Activated CD8-positive, alpha-beta T cell treated with anti-CD3 and anti-CD28 coated beads, Interleukin-2, amount 10 ng/mL, durations not matched to agents 7 days and 5 days (primary cell): ENCODE measurements at regions not wholly inside any gene's neighbourhood (a gene's known extent, or its start where the extent isn't known, plus 50 kb on each side); places are given as distances from the start of the nearest gene placed in this dataset.
"Not testable (repeated sequence)": the region's sequence is repeated elsewhere in the genome, so short reads cannot be mapped to it uniquely, and the experiment has no call there.

Source experiments
- ATAC-seq: fragments of 150-1000 bp; cut with Tn5 transposase; one replicate; pipeline ENCODE4 v1.10.0; 2021; ENCODE audit warnings: moderate library complexity
- CTCF ChIA-PET: fragments of 350-600 bp; sonication (Branson Sonifier 250); formaldehyde crosslinking; loops from one replicate; lab custom pipeline; 2021; ENCODE audit warnings: antibody characterized with exemption; lab: Charles Lee
- POLR2A ChIA-PET: fragments of 350-600 bp; sonication (Branson Sonifier 250); formaldehyde crosslinking; loops from one replicate; lab custom pipeline; 2021; ENCODE audit warnings: antibody characterized with exemption; lab: Charles Lee
- DNase-seq: peaks from one replicate; pipeline ENCODE4 v3.0.0-alpha.2; 2020
- H3K27ac Mint-ChIP-seq: one replicate; pipeline ENCODE4 v1.8.0; 2021; ENCODE audit warnings: mild to moderate bottlenecking, mixed read lengths
- H3K27me3 Mint-ChIP-seq: one replicate; pipeline ENCODE4 v1.8.0; 2021; ENCODE audit warnings: low read depth, mixed read lengths
- H3K36me3 Mint-ChIP-seq: one replicate; pipeline ENCODE4 v1.8.0; 2021; ENCODE audit warnings: low read depth, mixed read lengths
- H3K4me1 Mint-ChIP-seq: one replicate; pipeline ENCODE4 v1.8.0; 2021; ENCODE audit warnings: low read depth, mixed read lengths
- H3K4me3 Mint-ChIP-seq: one replicate; pipeline ENCODE4 v1.8.0; 2021; ENCODE audit warnings: mild to moderate bottlenecking, mixed read lengths
- H3K9me3 Mint-ChIP-seq: one replicate; pipeline ENCODE4 v1.8.0; 2022; ENCODE audit warnings: mixed read lengths; ENCODE audit not compliant: insufficient read depth

DNA sequence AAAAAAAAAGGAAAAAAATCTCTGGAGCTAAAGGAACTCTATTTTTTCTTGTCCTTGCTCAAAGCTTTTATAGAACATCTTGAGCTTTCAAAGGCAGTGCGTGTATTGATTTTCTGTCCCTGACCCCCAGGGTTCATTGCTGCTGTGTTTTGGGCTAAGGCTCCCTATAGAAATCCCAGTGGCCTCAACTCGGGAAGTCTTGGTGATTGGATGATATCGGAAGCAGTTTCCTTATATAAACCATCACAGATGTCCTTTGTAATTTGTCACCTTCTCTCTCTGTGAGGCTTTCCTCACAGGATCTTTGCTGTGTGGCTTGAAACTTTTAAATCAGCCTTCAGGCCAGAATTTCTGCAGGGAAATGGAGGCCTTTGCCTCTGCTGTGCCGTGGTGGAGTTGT lies 397.7 kb downstream of the RPS6KC1 start:
- Mint-ChIP-seq H3K27ac (no peak overlapping the region), H3K36me3 (no peaks in the 10 kb centered on the region), H3K27me3 (no peaks in the 10 kb centered on the region), H3K4me1 (no peaks in the 10 kb centered on the region), H3K9me3 (no peaks in the 10 kb centered on the region), H3K4me3 (no peak overlapping the region)
- ChIA-PET CTCF (no interaction called here), POLR2A (no interaction called here)
- no peak for ATAC-seq
- DNase-seq = no peak

DNA sequence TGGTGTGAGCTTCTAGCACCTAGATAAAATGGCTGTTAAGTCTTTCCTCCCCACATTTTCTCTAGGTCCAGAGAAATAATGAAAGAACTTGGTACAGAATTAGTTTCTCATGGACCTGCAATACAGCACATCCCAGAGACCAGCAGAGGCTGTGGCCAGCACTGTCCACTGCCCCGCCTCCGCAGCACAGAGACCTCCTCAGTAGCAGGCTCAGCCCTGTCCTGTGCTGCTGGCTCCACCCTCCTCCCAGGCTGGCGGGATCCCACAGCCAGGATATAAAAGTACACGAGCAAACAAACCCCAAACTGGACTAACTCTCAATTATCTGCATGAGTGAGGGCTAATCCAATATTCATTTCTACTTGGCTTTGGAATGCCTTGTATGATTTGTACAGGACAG lies 401.5 kb downstream of the RPS6KC1 start:
- H3K27ac Mint-ChIP-seq = no peak overlapping the region
- ChIA-PET CTCF (no interaction called here), POLR2A (no interaction called here)
- no peak for ATAC-seq
- H3K27me3 Mint-ChIP-seq = no peaks in the 10 kb centered on the region
- no peaks in the 10 kb centered on the region for H3K36me3 Mint-ChIP-seq
- no peak overlapping the region for H3K4me3 Mint-ChIP-seq
- no peaks in the 10 kb centered on the region for H3K9me3 Mint-ChIP-seq
- DNase-seq = no peak
- no peaks in the 10 kb centered on the region for H3K4me1 Mint-ChIP-seq

- ATAC-seq = no peak
- Mint-ChIP-seq H3K4me1 (no peaks in the 10 kb centered on the region), H3K9me3 (no peaks in the 10 kb centered on the region), H3K27ac (no peak overlapping the region), H3K27me3 (no peaks in the 10 kb centered on the region), H3K36me3 (no peaks in the 10 kb centered on the region), H3K4me3 (no peak overlapping the region)
- ChIA-PET POLR2A (no interaction called here), CTCF (no interaction called here)
- no peak for DNase-seq
Measured at GRCh38 chr1:213457186-213457585, 406.1 kb downstream of the RPS6KC1 start.

DNA sequence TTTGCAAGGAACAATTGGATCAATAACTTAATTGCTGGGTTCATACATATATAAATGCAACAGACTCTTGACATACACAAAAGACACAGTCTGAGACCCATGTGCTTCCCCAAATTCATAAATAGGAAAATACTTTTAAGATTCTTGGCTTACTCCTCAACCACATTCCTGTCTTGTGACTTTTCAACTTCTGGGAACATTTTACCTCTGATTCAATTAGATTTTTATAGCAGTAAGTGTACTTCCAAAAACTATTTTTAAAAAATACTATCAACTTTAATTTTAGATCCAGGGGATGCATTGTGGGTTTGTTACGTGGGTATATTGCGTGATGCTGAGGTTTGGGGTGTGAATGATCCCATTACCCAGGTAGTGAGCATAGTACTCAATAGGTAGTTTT lies 406.7 kb downstream of the RPS6KC1 start:
- Mint-ChIP-seq H3K4me3 (no peak overlapping the region), H3K4me1 (no peaks in the 10 kb centered on the region), H3K36me3 (no peaks in the 10 kb centered on the region), H3K27ac (no peak overlapping the region), H3K27me3 (no peaks in the 10 kb centered on the region), H3K9me3 (peaks cover under 1% of the 10 kb centered on the region)
- ATAC-seq (no peak), DNase-seq (no peak)
- ChIA-PET POLR2A (no interaction called here), CTCF (no interaction called here)

DNA sequence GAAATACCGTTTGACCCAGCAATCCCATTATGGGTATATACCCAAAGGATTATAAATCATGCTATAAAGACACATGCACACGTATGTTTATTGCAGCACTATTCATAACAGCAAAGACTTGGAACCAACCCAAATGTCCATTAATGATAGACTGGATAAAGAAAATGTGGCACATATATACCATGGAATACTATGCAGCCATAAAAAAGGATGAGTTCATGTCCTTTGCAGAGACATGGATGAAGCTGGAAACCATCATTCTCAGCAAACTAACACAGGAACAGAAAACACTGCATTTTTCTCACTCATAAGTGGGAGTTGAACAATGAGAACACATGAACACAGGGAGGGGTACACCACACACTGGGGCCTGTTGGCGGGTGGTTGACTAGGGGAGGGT lies 411.3 kb downstream of the RPS6KC1 start:
- H3K9me3 Mint-ChIP-seq, ATAC-seq, H3K27me3 Mint-ChIP-seq, H3K4me1 Mint-ChIP-seq, CTCF ChIA-PET, POLR2A ChIA-PET, H3K4me3 Mint-ChIP-seq, H3K27ac Mint-ChIP-seq, DNase-seq, H3K36me3 Mint-ChIP-seq: not testable (repeated sequence)

GRCh38 chr1:213464786-213465460 lies 413.9 kb downstream of the RPS6KC1 start:
- peaks cover 6% of the 10 kb centered on the region for H3K9me3 Mint-ChIP-seq
- no peak overlapping the region for H3K4me3 Mint-ChIP-seq
- H3K4me1 Mint-ChIP-seq = no peaks in the 10 kb centered on the region
- no peak for ATAC-seq
- no peaks in the 10 kb centered on the region for H3K36me3 Mint-ChIP-seq
- peaks cover 2% of the 10 kb centered on the region for H3K27me3 Mint-ChIP-seq
- ChIA-PET POLR2A (no interaction called here), CTCF (no interaction called here)
- H3K27ac Mint-ChIP-seq = no peak overlapping the region
- DNase-seq = no peak

- POLR2A ChIA-PET = no interaction called here
- Mint-ChIP-seq H3K36me3 (no peaks in the 10 kb centered on the region), H3K4me1 (no peaks in the 10 kb centered on the region), H3K9me3 (peaks cover 6% of the 10 kb centered on the region), H3K27me3 (peaks cover 2% of the 10 kb centered on the region), H3K4me3 (no peak overlapping the region), H3K27ac (no peak overlapping the region)
- ATAC-seq = no peak
- CTCF ChIA-PET = no interaction called here
- no peak for DNase-seq
Measured at GRCh38 chr1:213466541-213466940, 415.5 kb downstream of the RPS6KC1 start.

- ChIA-PET CTCF (no interaction called here), POLR2A (no interaction called here)
- no peak for DNase-seq
- Mint-ChIP-seq H3K27me3 (peaks cover 4% of the 10 kb centered on the region), H3K27ac (no peak overlapping the region), H3K4me3 (no peak overlapping the region), H3K9me3 (no peaks in the 10 kb centered on the region), H3K4me1 (no peaks in the 10 kb centered on the region), H3K36me3 (no peaks in the 10 kb centered on the region)
- no peak for ATAC-seq
Measured at GRCh38 chr1:213474054-213474453, 423.0 kb downstream of the RPS6KC1 start.

DNA sequence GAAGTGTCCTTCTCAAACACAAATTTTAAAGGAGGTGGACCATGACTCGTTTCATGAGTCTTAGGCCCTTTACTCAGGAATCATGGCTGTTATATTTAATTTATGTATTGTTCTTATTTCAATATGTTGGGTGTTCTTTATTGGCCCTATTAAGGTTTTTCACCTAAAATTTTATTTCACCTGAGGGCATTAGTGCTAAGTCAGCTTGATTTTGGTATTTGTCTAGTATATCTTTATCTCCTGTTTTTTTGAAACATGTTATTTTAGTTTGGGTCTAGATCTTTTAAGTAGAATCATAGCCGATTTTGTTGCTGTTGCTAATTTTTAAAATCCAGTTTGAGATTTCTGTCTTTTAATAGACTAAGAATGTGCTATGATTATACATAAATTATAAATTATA lies 430.4 kb downstream of the RPS6KC1 start:
- ChIA-PET POLR2A (no interaction called here), CTCF (no interaction called here)
- Mint-ChIP-seq H3K27ac (no peak overlapping the region), H3K27me3 (no peaks in the 10 kb centered on the region), H3K4me1 (no peaks in the 10 kb centered on the region), H3K36me3 (no peaks in the 10 kb centered on the region), H3K9me3 (no peaks in the 10 kb centered on the region), H3K4me3 (no peak overlapping the region)
- ATAC-seq = no peak
- no peak for DNase-seq

DNA sequence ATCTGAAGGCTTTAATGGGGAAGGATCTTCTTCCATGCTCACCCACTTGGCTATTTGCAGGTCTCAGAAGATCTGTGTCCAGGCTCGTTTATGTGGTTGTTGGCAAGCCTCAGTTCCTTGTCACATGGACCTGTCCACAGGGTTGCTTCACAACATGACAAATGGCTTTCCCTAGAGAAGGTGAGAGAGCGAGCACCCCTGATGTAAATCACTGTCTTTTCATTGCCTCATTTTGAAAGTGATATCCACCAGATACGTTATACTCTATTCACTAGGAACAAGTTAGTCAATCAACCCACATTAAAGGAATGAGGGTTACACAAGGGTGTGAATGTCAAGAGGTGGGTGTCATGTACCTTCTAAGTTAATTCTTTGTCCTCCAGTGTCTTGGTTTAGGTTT lies 433.3 kb downstream of the RPS6KC1 start:
- ChIA-PET CTCF (no interaction called here), POLR2A (no interaction called here)
- H3K4me1 Mint-ChIP-seq = no peaks in the 10 kb centered on the region
- H3K27ac Mint-ChIP-seq = no peak overlapping the region
- ATAC-seq (no peak), DNase-seq (no peak)
- H3K9me3 Mint-ChIP-seq = no peaks in the 10 kb centered on the region
- H3K4me3 Mint-ChIP-seq = no peak overlapping the region
- no peaks in the 10 kb centered on the region for H3K36me3 Mint-ChIP-seq
- H3K27me3 Mint-ChIP-seq = peaks cover 2% of the 10 kb centered on the region

- DNase-seq = no peak
- peaks cover 2% of the 10 kb centered on the region for H3K27me3 Mint-ChIP-seq
- no peak for ATAC-seq
- H3K36me3 Mint-ChIP-seq = no peaks in the 10 kb centered on the region
- no peak overlapping the region for H3K27ac Mint-ChIP-seq
- no peak overlapping the region for H3K4me3 Mint-ChIP-seq
- ChIA-PET POLR2A (no interaction called here), CTCF (no interaction called here)
- H3K9me3 Mint-ChIP-seq = no peaks in the 10 kb centered on the region
- no peaks in the 10 kb centered on the region for H3K4me1 Mint-ChIP-seq
Measured at GRCh38 chr1:213484758-213485157, 433.7 kb downstream of the RPS6KC1 start.

- H3K27me3 Mint-ChIP-seq = peaks cover 2% of the 10 kb centered on the region
- DNase-seq = no peak
- no peaks in the 10 kb centered on the region for H3K36me3 Mint-ChIP-seq
- H3K9me3 Mint-ChIP-seq = no peaks in the 10 kb centered on the region
- ChIA-PET POLR2A (no interaction called here), CTCF (no interaction called here)
- H3K4me1 Mint-ChIP-seq = no peaks in the 10 kb centered on the region
- ATAC-seq = no peak
- no peak overlapping the region for H3K4me3 Mint-ChIP-seq
- H3K27ac Mint-ChIP-seq = peak overlapping the region; percentile 13
Measured at GRCh38 chr1:213486488-213486887, 435.4 kb downstream of the RPS6KC1 start.

- peaks cover 4% of the 10 kb centered on the region for H3K27me3 Mint-ChIP-seq
- no peak overlapping the region for H3K27ac Mint-ChIP-seq
- ATAC-seq (no peak), DNase-seq (no peak)
- ChIA-PET CTCF (no interaction called here), POLR2A (no interaction called here)
- no peaks in the 10 kb centered on the region for H3K9me3 Mint-ChIP-seq
- H3K36me3 Mint-ChIP-seq = no peaks in the 10 kb centered on the region
- H3K4me1 Mint-ChIP-seq = no peaks in the 10 kb centered on the region
- H3K4me3 Mint-ChIP-seq = no peak overlapping the region
Measured at GRCh38 chr1:213491468-213491867, 440.4 kb downstream of the RPS6KC1 start.
